ENCODE measurements at regions not wholly inside any gene's neighbourhood (a gene's known extent, or its start where the extent isn't known, plus 50 kb on each side); places are given as distances from the start of the nearest gene placed in this dataset.

DNA sequence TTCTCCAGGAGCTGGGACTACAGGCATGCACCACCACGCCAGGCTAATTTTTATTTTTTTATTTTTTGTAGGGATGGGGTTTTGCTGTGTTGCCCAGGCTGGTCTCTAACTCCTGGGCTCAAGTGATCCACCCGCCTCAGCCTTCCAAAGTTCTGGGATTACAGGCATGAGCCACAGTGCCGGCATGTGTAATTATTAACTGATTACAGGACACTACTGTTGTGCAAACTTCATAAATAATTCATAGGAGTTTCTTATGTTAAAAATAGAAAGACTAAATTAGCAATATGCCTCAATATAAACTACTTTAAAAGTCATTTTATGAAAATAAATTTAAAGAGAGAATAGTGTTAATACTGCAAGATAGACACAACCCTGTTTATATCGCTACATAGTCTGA is 221.9 kb downstream of the SNCA start:
- Mint-ChIP-seq H3K4me1 (ENCODE audit: insufficient read depth, unreplicated experiment) (no peaks in the 10 kb centered on the region), H3K36me3 (ENCODE audit: insufficient read depth, unreplicated experiment) (no peaks in the 10 kb centered on the region), H3K27me3 (ENCODE audit: insufficient read depth, unreplicated experiment) (no peaks in the 10 kb centered on the region), H3K9me3 (ENCODE audit: unreplicated experiment) (peaks cover 12% of the 10 kb centered on the region), H3K27ac (ENCODE audit: low read depth, unreplicated experiment) (no peak overlapping the region), H3K4me3 (ENCODE audit: unreplicated experiment) (no peak overlapping the region)
- TF ChIP-seq, protein P1, sequence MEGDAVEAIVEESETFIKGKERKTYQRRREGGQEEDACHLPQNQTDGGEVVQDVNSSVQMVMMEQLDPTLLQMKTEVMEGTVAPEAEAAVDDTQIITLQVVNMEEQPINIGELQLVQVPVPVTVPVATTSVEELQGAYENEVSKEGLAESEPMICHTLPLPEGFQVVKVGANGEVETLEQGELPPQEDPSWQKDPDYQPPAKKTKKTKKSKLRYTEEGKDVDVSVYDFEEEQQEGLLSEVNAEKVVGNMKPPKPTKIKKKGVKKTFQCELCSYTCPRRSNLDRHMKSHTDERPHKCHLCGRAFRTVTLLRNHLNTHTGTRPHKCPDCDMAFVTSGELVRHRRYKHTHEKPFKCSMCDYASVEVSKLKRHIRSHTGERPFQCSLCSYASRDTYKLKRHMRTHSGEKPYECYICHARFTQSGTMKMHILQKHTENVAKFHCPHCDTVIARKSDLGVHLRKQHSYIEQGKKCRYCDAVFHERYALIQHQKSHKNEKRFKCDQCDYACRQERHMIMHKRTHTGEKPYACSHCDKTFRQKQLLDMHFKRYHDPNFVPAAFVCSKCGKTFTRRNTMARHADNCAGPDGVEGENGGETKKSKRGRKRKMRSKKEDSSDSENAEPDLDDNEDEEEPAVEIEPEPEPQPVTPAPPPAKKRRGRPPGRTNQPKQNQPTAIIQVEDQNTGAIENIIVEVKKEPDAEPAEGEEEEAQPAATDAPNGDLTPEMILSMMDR (IDR thresholded peaks at IDR 0.05; ENCODE audit: unreplicated experiment): no peak
- POLR2A ChIA-PET: no interaction called here
- CTCF ChIA-PET: no interaction called here
- intact Hi-C loops (cut with micrococcal nuclease): no loop called here
- no peak for DNase-seq (ENCODE audit: unreplicated experiment)
- BruUV-seq (replicated peaks): no TSS peak

DNA sequence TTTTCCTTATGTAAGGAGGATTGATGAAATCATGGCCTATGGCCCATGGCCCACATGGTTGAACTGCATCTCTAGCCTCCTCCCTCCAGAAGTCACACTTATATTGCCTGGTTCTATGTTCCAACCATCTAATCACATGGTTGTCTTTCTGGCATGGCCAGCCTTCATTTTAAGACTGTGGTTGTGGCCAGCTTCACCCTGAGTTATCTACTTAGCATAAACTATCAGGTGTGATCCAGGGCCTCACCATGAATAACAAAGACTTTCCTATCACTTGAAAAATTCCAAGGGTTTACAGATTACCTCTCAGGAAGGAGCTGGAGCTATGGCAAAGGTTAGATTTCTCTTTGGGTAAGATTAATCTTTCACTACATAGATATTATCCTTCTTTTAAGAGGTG is 222.8 kb downstream of the SNCA start:
- H3K4me1 Mint-ChIP-seq (ENCODE audit: insufficient read depth, unreplicated experiment): no peaks in the 10 kb centered on the region
- BruUV-seq (replicated peaks): no TSS peak
- ChIA-PET CTCF (interaction anchor here (0.6 kb wide), 1 partner anchor 19 kb away, joined by 3 read pairs; no protein-coding TSS in a partner anchor), POLR2A (no interaction called here)
- H3K4me3 Mint-ChIP-seq (ENCODE audit: unreplicated experiment): no peak overlapping the region
- DNase-seq (ENCODE audit: unreplicated experiment): no peak
- no peaks in the 10 kb centered on the region for H3K36me3 Mint-ChIP-seq (ENCODE audit: insufficient read depth, unreplicated experiment)
- intact Hi-C loops (cut with micrococcal nuclease): no loop called here
- no peaks in the 10 kb centered on the region for H3K27me3 Mint-ChIP-seq (ENCODE audit: insufficient read depth, unreplicated experiment)
- no peak overlapping the region for H3K27ac Mint-ChIP-seq (ENCODE audit: low read depth, unreplicated experiment)
- TF ChIP-seq, protein P1 (IDR thresholded peaks at IDR 0.05; ENCODE audit: unreplicated experiment): no peak
- peaks cover 12% of the 10 kb centered on the region for H3K9me3 Mint-ChIP-seq (ENCODE audit: unreplicated experiment)

DNA sequence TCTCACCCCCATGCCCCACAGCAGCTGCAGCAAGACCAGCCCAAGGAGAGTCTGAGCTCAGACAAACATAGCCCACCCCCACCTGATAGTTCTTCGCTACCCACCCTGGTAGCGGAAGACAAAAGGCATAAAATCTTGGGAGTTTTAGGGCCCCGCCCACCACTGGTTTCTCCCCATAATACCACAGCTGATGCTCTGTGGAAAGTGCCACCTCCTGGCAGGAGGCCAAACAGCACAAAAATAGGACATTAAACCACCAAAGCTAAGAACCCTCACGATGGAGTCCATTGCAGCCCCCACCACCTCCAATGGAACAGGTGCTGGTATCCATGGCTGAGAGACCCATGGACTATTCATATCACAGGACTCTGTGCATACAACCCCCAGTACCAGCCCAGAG is 226.7 kb downstream of the SNCA start:
- Mint-ChIP-seq H3K36me3 (ENCODE audit: insufficient read depth, unreplicated experiment) (no peaks in the 10 kb centered on the region), H3K4me3 (ENCODE audit: unreplicated experiment) (no peak overlapping the region), H3K9me3 (ENCODE audit: unreplicated experiment) (peaks cover 12% of the 10 kb centered on the region), H3K27ac (ENCODE audit: low read depth, unreplicated experiment) (no peak overlapping the region), H3K4me1 (ENCODE audit: insufficient read depth, unreplicated experiment) (no peaks in the 10 kb centered on the region), H3K27me3 (ENCODE audit: insufficient read depth, unreplicated experiment) (no peaks in the 10 kb centered on the region)
- ChIA-PET POLR2A (no interaction called here), CTCF (interaction anchor here (1.8 kb wide), 1 partner anchor 48 kb away, joined by 7 read pairs; no protein-coding TSS in a partner anchor)
- DNase-seq (ENCODE audit: unreplicated experiment): no peak
- TF ChIP-seq, protein P1 (IDR thresholded peaks at IDR 0.05; ENCODE audit: unreplicated experiment): no peak
- intact Hi-C loops (cut with micrococcal nuclease): no loop called here
- BruUV-seq (replicated peaks): no TSS peak

DNA sequence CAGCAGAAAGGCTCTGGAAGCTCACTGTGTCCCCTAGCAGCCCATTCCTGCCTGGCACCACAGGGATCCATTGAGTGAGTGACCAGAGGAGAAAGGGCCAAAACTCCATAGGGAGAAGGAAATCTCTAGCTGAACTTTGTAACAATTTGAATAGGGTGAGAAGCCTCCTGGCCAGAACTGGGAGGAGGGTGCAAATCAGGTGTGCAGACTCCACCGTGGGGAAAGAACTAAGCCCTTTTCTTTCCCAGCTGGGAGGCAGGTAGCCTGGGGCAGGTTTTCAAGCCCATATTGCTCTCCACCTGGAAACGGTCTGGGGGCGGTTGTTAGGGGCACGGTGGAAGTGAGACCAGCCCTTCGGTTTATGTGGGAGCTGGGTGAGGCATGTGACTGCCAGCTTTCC is 227.2 kb downstream of the SNCA start:
- TF ChIP-seq, protein P1 (IDR thresholded peaks at IDR 0.05; ENCODE audit: unreplicated experiment): no peak
- Mint-ChIP-seq H3K36me3 (ENCODE audit: insufficient read depth, unreplicated experiment) (no peaks in the 10 kb centered on the region), H3K27me3 (ENCODE audit: insufficient read depth, unreplicated experiment) (no peaks in the 10 kb centered on the region), H3K9me3 (ENCODE audit: unreplicated experiment) (peaks cover 14% of the 10 kb centered on the region), H3K4me1 (ENCODE audit: insufficient read depth, unreplicated experiment) (no peaks in the 10 kb centered on the region), H3K4me3 (ENCODE audit: unreplicated experiment) (no peak overlapping the region), H3K27ac (ENCODE audit: low read depth, unreplicated experiment) (no peak overlapping the region)
- CTCF ChIA-PET: interaction anchor here (1.8 kb wide), 1 partner anchor 48 kb away, joined by 7 read pairs; no protein-coding TSS in a partner anchor
- intact Hi-C loops (cut with micrococcal nuclease): no loop called here
- BruUV-seq (replicated peaks): no TSS peak
- POLR2A ChIA-PET: no interaction called here
- DNase-seq (ENCODE audit: unreplicated experiment): no peak

Measured in MCF 10A (cell line).